Posterior vena cava (tissue), 2 donors: ENCODE measurements at regions not wholly inside any gene's neighbourhood (a gene's known extent, or its start where the extent isn't known, plus 50 kb on each side); places are given as distances from the start of the nearest gene placed in this dataset.

Source experiments
- DNase-seq: peaks from one replicate; pipeline ENCODE4 v3.0.0-alpha.2; 2020; ENCODE audit warnings: low spot score
- intact Hi-C, 2 donors: fragments of 100-400 bp; cut with DNase I; formaldehyde crosslinking; loops; one replicate each; pipeline versions ENCODE4 v1.14.1 to v1.14.2; 2022 to 2023
- donor health status: DM: yes; HTN: yes; CAD: no.
- donor health status: DM: yes; HTN: yes; CAD: no.

DNA sequence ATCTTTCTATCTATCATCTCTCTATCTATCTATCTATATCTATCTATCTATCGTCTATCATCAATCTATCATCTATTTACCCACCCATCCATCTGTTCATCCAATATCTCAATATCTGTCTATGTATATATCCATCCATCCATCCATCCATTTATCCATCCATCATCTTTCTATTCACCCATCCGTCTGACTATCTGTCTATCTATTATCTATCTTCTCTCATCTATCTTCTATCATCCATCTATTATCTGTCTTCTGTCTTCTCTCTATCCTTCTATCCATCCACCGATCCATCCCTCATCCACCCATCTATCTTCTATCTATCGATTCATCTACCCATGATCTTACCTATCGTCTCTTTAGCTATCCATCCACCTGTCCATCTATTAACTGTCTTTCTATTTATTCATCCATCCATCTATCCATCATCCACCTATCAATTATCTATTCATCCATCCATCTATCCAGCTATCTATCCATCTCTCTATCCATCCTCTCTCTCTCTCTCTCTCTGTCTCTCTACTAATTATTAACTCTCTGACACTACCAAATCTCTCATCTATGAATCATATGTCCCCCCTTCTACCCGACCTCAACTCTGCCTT is 89.1 kb downstream of the DHCR7 start:
- intact Hi-C loops = no loop called here
- no peak for DNase-seq

DNA sequence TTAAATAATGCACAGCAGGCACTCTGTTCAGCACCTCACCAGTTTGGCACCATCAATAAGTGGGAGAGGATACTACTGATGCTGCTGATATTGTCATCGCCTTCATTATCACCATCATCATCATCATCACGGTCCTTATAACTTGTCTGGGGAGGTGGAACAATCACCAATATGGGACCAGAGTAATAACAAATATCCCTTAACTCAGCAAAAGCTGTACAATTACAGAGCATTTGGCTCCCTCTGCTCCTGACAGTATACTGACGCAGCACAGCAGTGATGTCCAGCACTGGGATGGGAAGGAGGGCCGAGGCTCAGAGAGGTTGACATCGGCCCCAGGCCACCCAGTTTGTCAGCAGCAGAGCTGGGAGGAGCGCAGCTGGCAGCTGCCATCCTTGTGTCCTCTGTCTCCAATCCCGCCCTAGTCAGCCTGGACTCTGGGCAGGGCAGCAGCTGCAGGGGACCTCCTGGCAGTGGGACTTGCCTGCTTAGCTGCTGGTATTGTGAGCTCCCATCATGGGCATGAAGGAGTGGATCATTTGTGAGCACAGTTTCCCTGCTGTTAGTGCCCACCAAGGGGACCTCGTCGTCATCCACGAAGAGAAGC is 90.0 kb downstream of the DHCR7 start:
- intact Hi-C loops = no loop called here
- DNase-seq = no peak

- intact Hi-C loops = no loop called here
- no peak for DNase-seq
Measured at GRCh38 chr11:71357414-71357813, 90.8 kb downstream of the DHCR7 start.

- DNase-seq = no peak
- intact Hi-C loops = no loop called here
Measured at GRCh38 chr11:71356904-71357303, 91.3 kb downstream of the DHCR7 start.

DNA sequence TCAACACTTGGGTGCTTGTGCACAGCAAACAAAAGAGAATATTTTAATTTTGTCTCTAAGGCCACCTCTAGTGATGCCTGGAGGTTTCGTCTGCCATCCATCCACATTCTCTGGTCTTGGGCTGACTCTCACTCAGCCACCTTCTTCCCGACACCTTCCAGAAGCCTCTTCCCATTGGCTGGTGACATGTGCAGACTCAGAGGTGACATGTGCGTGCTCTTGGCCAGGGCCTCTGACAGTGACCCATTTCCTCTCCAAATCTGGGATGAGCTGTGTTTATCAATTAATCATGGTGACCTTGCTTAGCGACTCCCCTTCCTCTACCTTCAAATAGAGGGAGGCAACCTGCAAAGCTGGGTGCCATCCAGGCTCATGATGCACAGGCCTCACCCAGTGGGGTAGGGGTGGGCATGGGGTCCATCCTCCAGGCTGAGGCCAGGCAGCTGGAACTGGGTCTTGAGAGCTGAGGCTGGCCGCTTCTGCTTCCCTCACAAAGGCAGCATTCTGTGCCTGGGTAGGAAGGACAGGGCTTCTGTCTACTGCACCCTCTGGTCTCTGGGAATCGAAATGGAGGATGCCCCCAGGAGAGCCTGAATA is 91.8 kb downstream of the DHCR7 start:
- intact Hi-C loops = no loop called here
- DNase-seq = no peak

GRCh38 chr11:71355281-71355680 is 92.9 kb downstream of the DHCR7 start:
- no peak for DNase-seq
- intact Hi-C loops = no loop called here

DNA sequence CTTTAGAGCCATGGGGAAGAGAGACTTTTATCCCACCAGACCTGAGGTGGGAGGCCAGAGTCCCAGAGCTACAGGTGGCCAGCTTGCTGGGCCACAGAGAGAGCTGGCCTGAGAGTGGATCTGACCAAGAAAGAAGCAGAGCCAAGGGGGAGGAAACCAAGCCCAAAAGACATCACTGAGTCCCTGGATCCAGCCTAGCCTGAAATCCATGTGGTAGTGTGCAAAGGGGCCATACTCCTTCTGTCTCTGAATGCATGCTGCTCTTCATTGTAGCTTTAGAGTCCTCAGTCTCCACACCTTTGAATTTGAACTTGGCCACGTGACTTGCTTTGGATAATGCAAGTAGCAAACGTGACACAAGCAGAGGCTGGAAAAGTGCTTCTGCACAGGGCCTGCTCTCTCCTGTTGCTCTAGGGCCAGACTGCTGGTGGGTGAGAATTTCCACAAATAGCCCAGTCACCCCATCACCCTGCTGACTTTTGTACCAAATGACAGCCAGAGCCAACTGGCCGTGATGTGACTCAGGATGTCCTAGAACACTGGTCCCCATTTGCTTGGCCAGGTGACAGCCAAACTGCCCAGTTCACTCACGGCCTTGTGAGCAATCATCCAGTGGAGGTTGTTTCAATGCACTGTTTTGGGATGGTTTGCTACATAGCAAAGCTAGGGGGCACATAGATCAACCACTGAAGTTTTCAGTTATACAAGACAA is 93.6 kb downstream of the DHCR7 start:
- intact Hi-C loops = no loop called here
- DNase-seq = peak; percentile 19

GRCh38 chr11:71352748-71353147 is 95.4 kb downstream of the DHCR7 start:
- intact Hi-C loops = no loop called here
- DNase-seq = peak; percentile 31

- intact Hi-C loops = no loop called here
- DNase-seq = peak; percentile 48
Measured at GRCh38 chr11:71352226-71352625, 96.0 kb downstream of the DHCR7 start.

GRCh38 chr11:71349627-71350026 is 97.2 kb upstream of the SHANK2 start:
- DNase-seq = peak; percentile 77
- intact Hi-C loops = no loop called here

GRCh38 chr11:71343828-71344400 is 91.5 kb upstream of the SHANK2 start:
- intact Hi-C loops = no loop called here
- peak; percentile 54 for DNase-seq

DNA sequence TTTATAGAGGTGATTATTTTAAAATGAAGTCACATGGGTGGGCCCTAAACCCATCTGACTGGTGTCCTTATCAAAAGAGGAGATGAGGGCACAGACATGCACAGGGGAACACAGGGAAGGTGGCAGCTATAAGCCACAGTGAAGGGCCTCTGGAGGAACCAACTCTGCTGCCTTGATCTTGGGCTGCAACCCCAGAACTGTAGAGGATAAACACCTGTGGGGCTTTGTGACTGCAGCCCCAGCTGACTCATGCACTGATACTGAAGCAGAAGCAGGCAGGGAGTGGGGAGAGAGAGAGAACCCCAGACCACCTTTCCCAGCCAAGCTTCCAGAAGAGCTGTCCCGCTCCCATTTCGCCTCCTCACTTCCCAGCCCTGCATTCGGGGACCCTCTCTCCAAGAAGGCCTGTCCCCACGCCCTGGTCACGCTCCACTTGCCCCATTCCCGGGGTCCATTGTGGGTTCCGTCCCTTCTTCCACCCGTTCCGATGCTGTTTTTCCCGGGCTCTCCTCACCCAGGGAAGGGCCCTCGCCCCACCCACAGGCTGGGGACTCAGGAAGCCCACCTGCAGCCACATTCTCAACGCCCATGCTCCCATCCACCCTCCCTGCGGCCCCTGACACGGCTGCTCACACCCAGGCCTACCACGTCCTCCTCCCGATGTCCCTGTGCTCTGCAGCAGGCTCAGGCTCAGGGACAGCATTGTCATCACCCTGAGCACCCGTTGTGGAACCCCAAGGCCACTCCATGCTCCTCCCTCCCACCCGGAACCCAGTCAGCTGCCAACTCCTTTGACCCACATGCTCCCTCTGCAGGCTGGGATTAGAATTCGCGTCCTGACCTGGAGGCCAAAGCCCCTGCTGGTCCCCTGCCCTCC is 90.8 kb upstream of the SHANK2 start:
- intact Hi-C loops = no loop called here
- peak; percentile 61 for DNase-seq

DNA sequence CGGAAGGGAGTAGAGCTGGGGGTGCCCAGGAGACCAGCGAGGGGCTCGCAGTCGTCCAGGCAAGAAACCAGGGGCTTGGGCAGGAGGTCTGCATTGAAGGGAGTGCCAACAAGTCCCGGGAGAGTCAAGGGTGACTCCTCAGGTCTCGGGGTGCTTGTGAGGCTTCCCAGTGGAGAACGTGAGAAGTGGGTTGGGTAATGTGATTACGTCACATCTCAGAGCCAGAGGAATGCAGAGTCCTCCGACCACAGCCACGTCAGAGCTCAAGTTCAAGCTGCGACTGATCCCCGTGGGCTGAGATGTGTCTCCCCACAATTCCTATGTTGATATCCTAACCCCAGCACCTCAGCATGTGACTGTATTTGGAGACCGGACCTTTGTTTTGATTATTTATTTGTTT is 89.7 kb upstream of the SHANK2 start:
- peak; percentile 42 for DNase-seq
- intact Hi-C loops = no loop called here

DNA sequence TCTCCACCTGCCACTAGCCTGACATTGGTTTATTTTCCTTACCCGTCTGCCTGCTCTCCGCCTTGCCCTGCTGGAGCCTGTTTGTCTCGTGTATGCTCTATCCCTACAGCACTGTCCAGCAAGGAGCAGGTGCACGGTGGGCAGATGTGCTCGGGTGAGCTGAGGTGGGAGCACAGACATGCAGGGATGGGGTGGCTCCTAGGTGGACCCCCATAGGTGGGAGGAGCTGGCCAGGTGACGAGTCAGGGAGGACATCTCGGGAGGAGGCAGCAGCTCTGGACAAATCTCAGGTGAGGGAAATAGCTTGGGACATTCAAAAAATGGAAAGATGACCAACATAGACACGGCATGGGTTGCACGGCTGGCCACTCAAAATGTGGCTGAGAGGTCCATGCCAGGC is 89.2 kb upstream of the SHANK2 start:
- peak; percentile 68 for DNase-seq
- intact Hi-C loops = no loop called here

DNA sequence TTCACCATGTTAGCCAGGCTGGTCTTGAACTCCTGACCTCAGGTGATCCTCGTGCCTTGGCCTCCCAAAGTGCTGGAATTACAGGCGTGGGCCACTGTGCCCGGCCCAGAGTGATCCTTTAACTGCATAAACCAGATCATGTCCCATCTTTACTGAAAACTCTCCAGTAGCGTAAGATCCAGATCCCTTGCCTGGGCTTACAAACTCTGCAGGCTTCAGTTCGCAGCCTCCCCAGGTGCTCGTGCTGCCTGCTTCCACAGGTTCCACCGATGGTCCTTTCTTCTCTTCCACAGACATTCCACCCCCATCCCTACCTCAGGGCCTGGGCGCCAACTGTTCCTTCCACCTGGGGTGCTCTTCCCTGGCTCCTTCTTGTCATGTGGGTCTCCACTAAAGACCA is 88.8 kb upstream of the SHANK2 start:
- DNase-seq = peak; percentile 52
- intact Hi-C loops = no loop called here

GRCh38 chr11:71340086-71340606 is 87.8 kb upstream of the SHANK2 start:
- intact Hi-C loops = no loop called here
- peak; percentile 78 for DNase-seq

- intact Hi-C loops = no loop called here
Measured at GRCh38 chr11:71339396-71339881, 87.1 kb upstream of the SHANK2 start.

DNA sequence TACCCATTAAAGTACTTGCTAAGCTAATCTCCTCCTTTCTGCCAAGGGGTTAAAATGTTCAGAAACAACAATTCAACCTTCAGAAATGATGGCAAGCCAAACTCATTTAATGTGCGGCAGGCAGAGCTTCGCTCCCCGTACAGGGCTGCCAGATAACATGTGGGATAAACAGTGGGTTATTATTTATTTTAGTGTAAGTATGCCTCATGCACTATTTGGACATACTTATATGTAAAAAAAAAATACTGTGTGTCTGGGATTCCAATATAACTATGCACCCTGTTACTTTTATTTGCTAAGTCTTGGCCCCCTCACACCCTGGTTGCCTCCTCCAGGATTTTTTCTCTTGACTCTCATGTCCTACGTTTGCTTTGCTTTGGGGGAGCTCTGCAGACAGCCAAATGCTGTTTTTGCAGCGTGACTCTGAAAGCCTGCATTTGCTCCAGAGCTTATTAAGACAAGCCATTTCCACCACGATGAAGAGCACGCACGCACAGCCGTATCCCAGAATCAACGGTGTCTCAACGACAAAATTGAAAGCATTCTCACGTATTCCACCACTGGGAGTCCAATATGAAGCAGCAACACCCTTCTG is 86.5 kb upstream of the SHANK2 start:
- DNase-seq = peak; percentile 75
- intact Hi-C loops = no loop called here

More at GRCh38 chr11:71339396-71339881, 87.1 kb upstream of the SHANK2 start:
- peak; percentile 53 for DNase-seq
